GM23248 (cell line): ENCODE measurements at regions not wholly inside any gene's neighbourhood (a gene's known extent, or its start where the extent isn't known, plus 50 kb on each side); places are given as distances from the start of the nearest gene placed in this dataset.

Experiments
- EZH2 ChIP-seq: fragments of 200-600 bp; sonication (generic); IDR thresholded peaks from 2 replicates; pipeline ENCODE4 v1.6.1; 2018; ENCODE audit warnings: antibody characterized with exemption, mild to moderate bottlenecking; ENCODE audit not compliant: insufficient read depth, poor library complexity, severe bottlenecking
- EZH2phosphoT487 ChIP-seq: fragments of 200-600 bp; sonication (generic); IDR thresholded peaks from 2 replicates; pipeline ENCODE4 v1.6.1; 2018; ENCODE audit warnings: antibody characterized with exemption, moderate library complexity, mild to moderate bottlenecking, low read depth; ENCODE audit not compliant: insufficient read depth

DNA sequence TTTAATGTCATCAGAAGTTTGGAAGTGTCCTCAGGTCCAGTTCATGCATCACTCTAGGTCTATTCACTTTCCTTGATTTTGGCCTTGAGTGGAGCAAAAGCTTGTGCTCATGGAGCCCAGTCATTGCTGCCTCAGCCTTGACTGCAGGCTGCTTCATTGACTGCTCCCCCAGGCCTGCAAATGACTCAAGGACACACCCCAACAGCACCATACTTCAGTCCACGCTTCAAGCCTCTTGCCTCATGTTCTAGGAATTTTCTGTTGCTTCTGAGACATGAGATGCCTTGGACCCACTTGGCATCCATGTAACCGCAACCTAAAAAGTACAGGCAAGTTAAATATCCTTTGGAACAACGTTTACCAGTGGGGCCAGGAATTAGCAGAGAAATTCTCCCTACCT, 193.7 kb downstream of the PIK3R1 start:
- no peak for TF ChIP-seq EZH2
- TF ChIP-seq EZH2phosphoT487: no peak
